Parathyroid adenoma (tissue), 2 donors: ENCODE measurements at regions not wholly inside any gene's neighbourhood (a gene's known extent, or its start where the extent isn't known, plus 50 kb on each side); places are given as distances from the start of the nearest gene placed in this dataset.

ENCODE experiments used
- H2AFZ ChIP-seq: fragments of 300-600 bp; sonication (generic); one replicate; pipeline ENCODE4 v1.7.0; 2017; ENCODE audit warnings: antibody characterized with exemption, mild to moderate bottlenecking
- H3K27ac ChIP-seq: fragments of 300-600 bp; sonication (generic); one replicate; pipeline ENCODE4 v1.7.0; 2017
- H3K27me3 ChIP-seq: fragments of 300-600 bp; sonication (generic); one replicate; pipeline ENCODE4 v1.7.0; 2017; ENCODE audit warnings: low read length; ENCODE audit not compliant: control insufficient read depth, insufficient read depth
- H3K36me3 ChIP-seq: fragments of 300-600 bp; sonication (generic); one replicate; pipeline ENCODE4 v1.7.0; 2017; ENCODE audit warnings: low read length; ENCODE audit not compliant: control insufficient read depth, insufficient read depth
- H3K4me1 ChIP-seq: fragments of 300-600 bp; sonication (generic); one replicate; pipeline ENCODE4 v1.7.0; 2017; ENCODE audit warnings: control low read depth
- H3K4me2 ChIP-seq: fragments of 300-600 bp; sonication (generic); one replicate; pipeline ENCODE4 v1.7.0; 2017; ENCODE audit warnings: low read length
- H3K4me3 ChIP-seq: fragments of 300-600 bp; sonication (generic); one replicate; pipeline ENCODE4 v1.7.0; 2017; ENCODE audit warnings: low read depth, low read length
- H3K79me2 ChIP-seq: fragments of 300-600 bp; sonication (generic); one replicate; pipeline ENCODE4 v1.7.0; 2017; ENCODE audit warnings: control low read depth
- H3K9ac ChIP-seq: fragments of 300-600 bp; sonication (generic); one replicate; pipeline ENCODE4 v1.7.0; 2017; ENCODE audit warnings: mild to moderate bottlenecking
- H3K9me3 ChIP-seq: fragments of 300-600 bp; sonication (generic); one replicate; pipeline ENCODE4 v1.7.0; 2017; ENCODE audit warnings: low read length; ENCODE audit not compliant: control insufficient read depth
- TF ChIP-seq, protein P1 (sequence below): fragments of 300-600 bp; sonication (generic); IDR thresholded peaks from one replicate; pipeline ENCODE4 v1.7.0; 2017; ENCODE audit warnings: antibody characterized with exemption, mild to moderate bottlenecking
- donor health status: primary hyperparathyroidism.

GRCh38 chr13:44748439-44748838, 172.3 kb upstream of the TSC22D1 start:
- Histone ChIP-seq H3K4me2 (no peak overlapping the region), H3K4me1 (no peaks in the 10 kb centered on the region), H2AFZ (no peak overlapping the region), H3K36me3 (no peaks in the 10 kb centered on the region), H3K9ac (no peak overlapping the region), H3K79me2 (no peaks in the 10 kb centered on the region), H3K27me3 (no peaks in the 10 kb centered on the region), H3K27ac (no peak overlapping the region), H3K4me3 (no peak overlapping the region), H3K9me3 (no peaks in the 10 kb centered on the region)
- TF ChIP-seq, protein P1, sequence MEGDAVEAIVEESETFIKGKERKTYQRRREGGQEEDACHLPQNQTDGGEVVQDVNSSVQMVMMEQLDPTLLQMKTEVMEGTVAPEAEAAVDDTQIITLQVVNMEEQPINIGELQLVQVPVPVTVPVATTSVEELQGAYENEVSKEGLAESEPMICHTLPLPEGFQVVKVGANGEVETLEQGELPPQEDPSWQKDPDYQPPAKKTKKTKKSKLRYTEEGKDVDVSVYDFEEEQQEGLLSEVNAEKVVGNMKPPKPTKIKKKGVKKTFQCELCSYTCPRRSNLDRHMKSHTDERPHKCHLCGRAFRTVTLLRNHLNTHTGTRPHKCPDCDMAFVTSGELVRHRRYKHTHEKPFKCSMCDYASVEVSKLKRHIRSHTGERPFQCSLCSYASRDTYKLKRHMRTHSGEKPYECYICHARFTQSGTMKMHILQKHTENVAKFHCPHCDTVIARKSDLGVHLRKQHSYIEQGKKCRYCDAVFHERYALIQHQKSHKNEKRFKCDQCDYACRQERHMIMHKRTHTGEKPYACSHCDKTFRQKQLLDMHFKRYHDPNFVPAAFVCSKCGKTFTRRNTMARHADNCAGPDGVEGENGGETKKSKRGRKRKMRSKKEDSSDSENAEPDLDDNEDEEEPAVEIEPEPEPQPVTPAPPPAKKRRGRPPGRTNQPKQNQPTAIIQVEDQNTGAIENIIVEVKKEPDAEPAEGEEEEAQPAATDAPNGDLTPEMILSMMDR, result no peak

DNA sequence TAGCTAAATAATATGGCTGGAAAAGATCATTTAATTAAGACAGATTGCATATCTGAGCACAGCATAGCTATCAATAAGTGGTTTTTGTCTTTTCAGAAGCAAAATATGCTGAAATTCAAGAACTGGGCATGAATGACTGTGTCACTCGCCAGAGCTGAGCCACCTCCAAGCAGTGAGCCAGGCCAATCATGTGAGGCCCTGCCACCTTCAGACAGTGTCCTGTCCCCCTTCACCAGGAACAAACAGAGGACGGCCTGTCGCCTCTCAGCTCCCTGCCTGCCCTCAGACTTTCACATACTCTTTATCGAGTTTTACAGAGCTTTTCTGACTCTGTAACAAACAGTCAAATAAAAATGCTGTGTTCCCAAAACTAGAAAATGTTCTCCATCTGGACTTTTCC, 171.0 kb upstream of the TSC22D1 start:
- TF ChIP-seq, protein P1, result no peak
- H3K9ac ChIP-seq, result no peak overlapping the region
- H3K36me3 ChIP-seq, result no peaks in the 10 kb centered on the region
- no peaks in the 10 kb centered on the region for H3K9me3 ChIP-seq
- H3K4me2 ChIP-seq, result no peak overlapping the region
- H3K27ac ChIP-seq, result no peak overlapping the region
- H3K79me2 ChIP-seq, result no peaks in the 10 kb centered on the region
- no peak overlapping the region for H3K4me3 ChIP-seq
- peak overlapping the region; percentile 53 for H2AFZ ChIP-seq
- no peaks in the 10 kb centered on the region for H3K27me3 ChIP-seq
- no peaks in the 10 kb centered on the region for H3K4me1 ChIP-seq

DNA sequence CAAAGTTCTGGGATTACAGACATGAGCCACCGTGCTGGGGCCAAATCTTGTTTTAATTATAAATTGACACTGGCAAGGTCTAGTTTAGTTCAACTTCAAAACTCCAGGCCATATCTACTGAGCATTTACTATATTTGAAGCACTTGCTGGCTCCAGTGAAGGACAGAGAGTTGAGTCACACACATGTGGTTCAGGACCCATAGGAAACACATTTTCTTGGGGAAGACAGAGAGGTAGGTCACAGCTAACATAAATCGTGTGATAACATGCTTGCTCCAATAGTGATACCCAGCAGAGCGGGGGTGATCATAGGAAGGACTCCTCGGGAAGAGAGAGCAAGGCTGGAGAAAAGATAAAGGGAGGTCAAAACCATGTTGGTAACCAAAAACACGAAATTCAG, 170.6 kb upstream of the TSC22D1 start:
- Histone ChIP-seq H3K27me3 (no peaks in the 10 kb centered on the region), H3K4me1 (no peaks in the 10 kb centered on the region), H3K9me3 (no peaks in the 10 kb centered on the region), H3K36me3 (no peaks in the 10 kb centered on the region), H3K27ac (no peak overlapping the region), H3K4me3 (no peak overlapping the region), H3K9ac (no peak overlapping the region), H2AFZ (peak overlapping the region; percentile 33), H3K79me2 (no peaks in the 10 kb centered on the region), H3K4me2 (no peak overlapping the region)
- TF ChIP-seq, protein P1, result no peak

DNA sequence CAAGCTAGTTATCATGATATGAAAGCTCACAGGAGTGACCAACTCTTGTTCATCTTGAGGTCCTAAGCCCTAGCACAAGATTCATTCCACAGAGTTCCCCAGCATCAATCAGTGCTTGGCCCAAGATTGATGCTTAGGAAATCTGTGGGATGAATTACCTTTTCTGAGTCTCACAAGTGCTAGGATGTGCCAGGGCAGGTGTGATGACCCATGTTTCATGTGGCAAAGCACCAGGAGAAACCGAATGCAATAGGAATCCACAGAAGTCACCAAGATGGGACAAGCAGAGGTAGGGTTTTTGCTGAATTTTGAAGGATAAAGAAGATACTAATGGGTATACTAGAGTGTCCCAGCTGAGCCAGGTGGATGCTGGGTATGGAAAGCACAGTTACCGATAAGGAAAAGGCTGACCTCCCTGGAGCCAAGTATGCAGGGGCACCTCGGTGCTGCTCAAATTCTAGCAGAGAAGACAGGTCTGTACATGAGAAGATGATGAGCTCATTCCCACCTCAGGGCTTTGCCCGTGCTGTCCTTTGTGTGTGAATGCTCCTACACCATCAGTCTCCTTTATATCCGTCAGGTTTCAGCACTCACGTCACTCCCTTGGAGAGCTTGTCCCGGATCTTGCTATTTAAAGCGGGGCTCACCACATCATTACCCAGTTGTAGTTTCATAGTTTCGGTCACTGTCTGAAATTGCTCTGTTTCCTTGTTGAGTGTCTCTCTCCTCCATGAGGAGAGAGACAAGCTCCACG, 168.9 kb upstream of the TSC22D1 start:
- TF ChIP-seq, protein P1, result no peak
- Histone ChIP-seq H3K4me1 (no peaks in the 10 kb centered on the region), H3K36me3 (no peaks in the 10 kb centered on the region), H3K9ac (no peak overlapping the region), H3K27ac (no peak overlapping the region), H2AFZ (no peak overlapping the region), H3K27me3 (no peaks in the 10 kb centered on the region), H3K4me2 (no peak overlapping the region), H3K9me3 (no peaks in the 10 kb centered on the region), H3K4me3 (no peak overlapping the region), H3K79me2 (no peaks in the 10 kb centered on the region)

- Histone ChIP-seq H3K36me3 (no peaks in the 10 kb centered on the region), H2AFZ (no peak overlapping the region), H3K9me3 (no peaks in the 10 kb centered on the region), H3K79me2 (no peaks in the 10 kb centered on the region), H3K27ac (no peak overlapping the region), H3K4me2 (no peak overlapping the region), H3K4me1 (peaks cover 9% of the 10 kb centered on the region), H3K4me3 (no peak overlapping the region), H3K27me3 (no peaks in the 10 kb centered on the region), H3K9ac (no peak overlapping the region)
- TF ChIP-seq, protein P1, result no peak
These were observed 163.4 kb upstream of the TSC22D1 start for GRCh38 chr13:44739539-44739938.
